A673 (cell line): ENCODE measurements at regions not wholly inside any gene's neighbourhood (a gene's known extent, or its start where the extent isn't known, plus 50 kb on each side); places are given as distances from the start of the nearest gene placed in this dataset.

ENCODE experiments used
- BruUV-seq: library from RNA; stranded (reverse); fragments of 400-500 nt; replicated peaks from 2 replicates; lab custom pipeline; 2021; lab: Mats Ljungman, UMichigan
- CTCF ChIA-PET: fragments of 300-600 bp; sonication (Branson Sonifier 250); formaldehyde crosslinking; loops from one replicate; lab custom pipeline; 2022; ENCODE audit warnings: antibody characterized with exemption; lab: Charles Lee
- POLR2A ChIA-PET: fragments of 300-600 bp; sonication (Branson Sonifier 250); formaldehyde crosslinking; loops from one replicate; lab custom pipeline; 2022; ENCODE audit warnings: antibody characterized with exemption; ENCODE audit not compliant: low non-redundant PET; lab: Charles Lee
- DNase-seq: peaks from one replicate; pipeline ENCODE4 v3.0.0-alpha.2; 2015; ENCODE audit warnings: low spot score
- H3K27ac ChIP-seq: fragments of 200-600 bp; sonication (generic); 2 replicates; pipeline ENCODE4 v1.5.1; 2016; ENCODE audit warnings: mixed run types, low read depth, mild to moderate bottlenecking, mixed read lengths, antibody characterized with exemption, low read length; ENCODE audit not compliant: poor library complexity, severe bottlenecking
- H3K27me3 ChIP-seq: fragments of 200-600 bp; sonication (generic); replicated peaks from 2 replicates; pipeline ENCODE4 v1.6.1; 2017; ENCODE audit warnings: mixed run types, low read depth, mild to moderate bottlenecking, mixed read lengths, antibody characterized with exemption, low read length; ENCODE audit not compliant: insufficient read depth, poor library complexity
- H3K36me3 ChIP-seq: fragments of 200-600 bp; sonication (generic); 2 replicates; pipeline ENCODE4 v1.6.1; 2016; ENCODE audit warnings: mixed run types, mild to moderate bottlenecking, mixed read lengths, antibody characterized with exemption, low read length; ENCODE audit not compliant: insufficient read depth, poor library complexity, severe bottlenecking
- H3K4me1 ChIP-seq: fragments of 200-600 bp; sonication (generic); 2 replicates; pipeline ENCODE4 v1.6.1; 2017; ENCODE audit warnings: mixed run types, mild to moderate bottlenecking, mixed read lengths, antibody characterized with exemption, low read length; ENCODE audit not compliant: insufficient read depth, poor library complexity, severe bottlenecking
- H3K4me3 ChIP-seq: fragments of 200-600 bp; sonication (generic); 2 replicates; pipeline ENCODE4 v1.5.1; 2016; ENCODE audit warnings: low read depth, mixed run types, mild to moderate bottlenecking, mixed read lengths, low read length; ENCODE audit not compliant: poor library complexity, severe bottlenecking
- H3K9me3 ChIP-seq: fragments of 200-600 bp; sonication (generic); 2 replicates; pipeline ENCODE4 v1.6.1; 2016; ENCODE audit warnings: mixed run types, low read depth, mild to moderate bottlenecking, mixed read lengths, antibody characterized with exemption, low read length; ENCODE audit not compliant: poor library complexity, severe bottlenecking
- CTCF ChIP-seq: fragments of 300-800, 200-600 bp; sonication (generic); conservative IDR thresholded peaks from 2 replicates; pipeline ENCODE4 v1.5.1; 2017; ENCODE audit warnings: low read depth, mild to moderate bottlenecking, antibody characterized with exemption, low read length, moderate library complexity, mixed read lengths
- EZH2 ChIP-seq: fragments of 200-600 bp; sonication (generic); IDR thresholded peaks from 2 replicates; pipeline ENCODE4 v1.6.1; 2017; ENCODE audit warnings: borderline replicate concordance, low read depth, mild to moderate bottlenecking, mixed read lengths, antibody characterized with exemption, low read length; ENCODE audit not compliant: poor library complexity, severe bottlenecking
- intact Hi-C: fragments of 100-400 bp; cut with micrococcal nuclease; formaldehyde crosslinking; loops from one replicate; pipeline ENCODE4 v1.10.0; 2022; ENCODE audit not compliant: unreplicated experiment

- BruUV-seq, result no TSS peak
- intact Hi-C loops, result no loop called here
- ChIA-PET CTCF (no interaction called here), POLR2A (no interaction called here)
- Histone ChIP-seq H3K4me1 (no peaks in the 10 kb centered on the region), H3K36me3 (no peaks in the 10 kb centered on the region), H3K4me3 (no peak overlapping the region), H3K27ac (no peak overlapping the region), H3K27me3 (no peaks in the 10 kb centered on the region), H3K9me3 (no peaks in the 10 kb centered on the region)
- DNase-seq, result no peak
- no peak for TF ChIP-seq CTCF
- TF ChIP-seq EZH2, result no peak
Observed at GRCh38 chr17:59465949-59466307, 99.5 kb upstream of the DHX40 start.

DNA sequence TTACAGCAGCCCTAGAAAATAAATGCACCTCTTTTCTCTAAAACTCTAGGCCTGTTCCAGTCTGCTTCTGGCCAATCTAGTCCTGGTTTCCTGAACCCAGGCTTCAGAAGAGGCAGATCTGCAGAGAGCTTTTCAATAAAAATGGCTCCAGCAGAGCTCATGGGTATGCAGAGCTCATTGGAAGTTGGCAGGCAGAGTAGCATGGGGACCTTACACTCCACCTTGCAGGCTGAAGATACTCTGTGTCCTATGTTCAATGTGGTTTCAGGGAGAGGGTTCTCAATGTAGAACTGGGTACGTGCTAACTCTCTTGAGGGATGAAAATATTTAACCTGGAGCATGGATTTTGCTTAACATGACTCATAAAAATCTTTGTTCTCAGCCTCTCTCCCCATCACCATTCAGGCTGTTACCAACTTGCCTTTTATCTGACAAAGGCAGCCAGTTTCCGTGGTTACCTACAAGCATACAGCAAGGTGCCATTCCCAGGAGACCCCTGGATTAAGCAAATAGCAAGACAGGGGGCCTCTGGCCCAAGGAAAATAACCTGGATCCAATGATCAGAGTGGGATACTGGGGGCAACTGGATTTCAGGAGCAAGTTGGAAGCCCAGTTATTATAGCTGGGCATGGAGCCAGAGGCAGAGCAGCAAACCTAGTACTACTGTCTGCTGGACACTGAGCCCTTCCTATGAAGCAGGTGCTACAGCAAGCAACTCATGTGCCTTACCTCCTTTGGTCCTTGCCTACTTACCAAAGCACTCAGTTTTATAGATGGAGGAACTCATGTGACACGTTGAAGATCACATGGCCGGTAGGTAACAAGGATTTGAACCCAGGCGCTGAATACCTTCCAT, 98.2 kb upstream of the DHX40 start:
- no peaks in the 10 kb centered on the region for H3K36me3 ChIP-seq
- intact Hi-C loops, result no loop called here
- H3K27me3 ChIP-seq, result no peaks in the 10 kb centered on the region
- BruUV-seq, result no TSS peak
- no peaks in the 10 kb centered on the region for H3K9me3 ChIP-seq
- no peak for TF ChIP-seq EZH2
- ChIA-PET CTCF (no interaction called here), POLR2A (no interaction called here)
- no peak overlapping the region for H3K4me3 ChIP-seq
- no peak overlapping the region for H3K27ac ChIP-seq
- no peak for DNase-seq
- H3K4me1 ChIP-seq, result no peaks in the 10 kb centered on the region

GRCh38 chr17:59469786-59470485, 95.5 kb upstream of the DHX40 start:
- intact Hi-C loops, result no loop called here
- Histone ChIP-seq H3K36me3 (no peaks in the 10 kb centered on the region), H3K4me3 (no peak overlapping the region), H3K27ac (no peak overlapping the region), H3K27me3 (no peaks in the 10 kb centered on the region), H3K9me3 (no peaks in the 10 kb centered on the region), H3K4me1 (no peaks in the 10 kb centered on the region)
- DNase-seq, result no peak
- CTCF ChIA-PET, result no interaction called here
- POLR2A ChIA-PET, result no interaction called here
- BruUV-seq, result no TSS peak
- TF ChIP-seq CTCF, result no peak
- no peak for TF ChIP-seq EZH2
